RPMI7951 (cell line): ENCODE measurements at regions not wholly inside any gene's neighbourhood (a gene's known extent, or its start where the extent isn't known, plus 50 kb on each side); places are given as distances from the start of the nearest gene placed in this dataset.
A peak's percentile ranks its signal among the peaks of the same experiment; 100 is the strongest.

Experiments used
- DNase-seq: peaks from one replicate; pipeline ENCODE4 v3.0.0-alpha.2; 2012; ENCODE audit warnings: low read depth

GRCh38 chr4:136097676-136098075 lies 1434.6 kb downstream of the PCDH18 start:
- no peak for DNase-seq

DNA sequence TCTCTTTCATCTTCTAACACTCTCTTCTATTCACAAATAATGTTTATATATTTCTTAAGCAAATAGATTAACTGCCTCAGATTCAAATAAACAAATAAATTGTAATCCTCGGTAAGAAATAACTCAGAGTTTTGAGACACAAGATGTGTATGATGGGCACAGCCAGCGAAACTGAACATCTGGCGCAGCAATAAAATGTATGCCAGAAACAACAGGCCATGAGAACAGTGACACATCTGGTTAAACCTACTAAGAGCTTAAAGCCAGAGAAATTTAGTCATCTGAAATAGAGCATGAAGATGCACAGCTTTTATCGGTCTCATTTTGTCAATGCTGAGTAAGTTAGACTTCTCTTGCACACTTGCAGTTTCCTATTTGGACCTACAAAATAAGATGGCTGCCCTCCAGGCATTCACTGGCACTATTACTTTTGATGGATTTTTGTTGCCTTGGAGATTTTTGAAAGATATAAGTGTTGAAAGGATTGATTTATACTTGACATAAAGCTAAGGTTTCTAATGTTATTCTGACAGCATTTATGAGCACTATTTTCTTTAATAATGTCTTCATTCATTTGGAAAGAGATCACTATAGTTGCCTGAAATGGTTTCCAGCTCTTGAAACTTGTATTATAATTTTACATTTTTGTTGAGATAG lies 1444.0 kb downstream of the PCDH18 start:
- no peak for DNase-seq

DNA sequence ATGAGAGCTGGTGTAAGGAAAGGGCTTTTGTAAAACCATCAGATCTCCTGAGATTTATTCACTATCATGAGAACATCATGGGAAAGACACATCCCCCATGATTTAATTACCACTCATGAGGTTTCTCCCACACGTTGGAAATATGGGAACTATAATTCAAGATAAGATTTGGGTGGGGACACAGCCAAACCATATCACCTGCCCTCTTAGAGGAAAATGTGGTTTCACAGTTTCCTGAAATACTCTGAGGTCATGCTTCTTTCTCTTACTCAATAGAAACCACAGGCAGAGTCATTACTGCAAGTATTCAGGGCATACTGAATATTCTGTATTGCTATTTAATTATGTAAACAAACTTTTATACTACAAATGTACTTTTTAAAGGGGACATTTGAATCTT lies 1453.3 kb downstream of the PCDH18 start:
- DNase-seq: no peak

GRCh38 chr4:136056748-136057147 lies 1475.5 kb downstream of the PCDH18 start:
- no peak for DNase-seq

- DNase-seq: no peak
Observed at GRCh38 chr4:136055360-136055759, 1476.9 kb downstream of the PCDH18 start.

GRCh38 chr4:136036744-136037143 lies 1495.5 kb downstream of the PCDH18 start:
- DNase-seq: peak; percentile 0

- DNase-seq: no peak
Observed at GRCh38 chr4:136032391-136032790, 1499.9 kb downstream of the PCDH18 start.

DNA sequence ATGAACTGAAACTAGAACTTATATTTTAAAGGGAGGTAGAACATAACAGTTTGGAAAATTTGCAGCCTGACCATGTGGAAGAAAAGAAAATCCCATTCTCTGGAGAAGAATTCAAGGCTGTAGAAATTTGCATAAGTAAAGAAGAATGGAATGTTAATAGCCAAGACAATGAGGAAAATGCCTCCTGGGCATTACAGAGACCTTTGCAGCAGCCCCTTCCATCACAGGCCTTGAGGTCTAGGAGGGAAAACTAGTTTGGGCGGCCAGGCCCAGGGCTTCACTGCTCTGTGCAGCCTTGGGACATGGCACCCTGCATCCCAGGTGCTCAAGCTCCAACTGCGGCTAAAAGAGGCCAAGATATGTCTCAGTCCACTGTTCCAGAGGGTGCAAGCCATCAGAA lies 1506.8 kb downstream of the PCDH18 start:
- no peak for DNase-seq

- no peak for DNase-seq
Observed at GRCh38 chr4:136017556-136017955, 1514.7 kb downstream of the PCDH18 start.

DNA sequence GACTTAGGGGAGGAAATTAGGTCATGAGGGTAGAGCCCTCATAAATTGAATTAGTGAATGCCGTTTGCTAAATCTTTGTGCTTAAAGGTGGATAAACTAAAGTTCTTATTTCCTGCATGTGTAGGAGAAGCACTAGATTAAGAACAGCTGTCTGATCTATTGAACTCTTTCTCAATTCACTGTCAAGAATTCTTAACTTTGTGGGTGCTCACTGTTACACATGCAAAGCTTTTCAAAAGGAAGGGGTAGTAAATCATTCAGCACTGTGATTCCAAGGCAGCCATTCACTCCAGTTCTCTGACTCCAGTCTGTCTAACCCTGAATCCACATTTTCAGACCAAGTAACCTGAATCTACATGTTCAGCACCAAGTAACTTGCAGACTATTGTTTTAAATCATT lies 1520.1 kb downstream of the PCDH18 start:
- DNase-seq: no peak

GRCh38 chr4:136009258-136009832 lies 1522.9 kb downstream of the PCDH18 start:
- no peak for DNase-seq

GRCh38 chr4:136007991-136008390 lies 1524.3 kb downstream of the PCDH18 start:
- no peak for DNase-seq

GRCh38 chr4:136002316-136002715 lies 1530.0 kb downstream of the PCDH18 start:
- DNase-seq: no peak

GRCh38 chr4:136001791-136002190 lies 1530.5 kb downstream of the PCDH18 start:
- DNase-seq: no peak

GRCh38 chr4:136000246-136000645 lies 1532.0 kb downstream of the PCDH18 start:
- DNase-seq: no peak

GRCh38 chr4:135994360-135994759 lies 1537.9 kb downstream of the PCDH18 start:
- no peak for DNase-seq

- DNase-seq: no peak
Observed at GRCh38 chr4:135976860-135977259, 1555.4 kb downstream of the PCDH18 start.

DNA sequence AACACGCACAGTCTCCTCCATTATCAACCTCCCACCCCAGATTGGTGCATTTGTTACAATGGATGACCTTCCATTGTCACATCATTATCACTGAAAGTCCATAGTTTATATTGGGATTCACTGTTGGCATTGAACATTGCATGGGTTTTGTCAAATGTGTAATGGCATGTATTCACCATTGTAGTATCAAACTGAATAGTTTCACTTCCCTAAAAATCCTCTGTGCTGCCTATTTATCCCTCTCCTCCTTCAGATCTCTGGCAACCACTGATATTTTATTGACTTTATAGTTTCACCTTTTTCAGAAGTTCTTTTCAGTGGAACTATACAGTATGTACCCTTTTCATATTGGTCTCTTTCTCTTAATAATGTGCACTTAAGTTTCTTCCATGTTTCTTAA lies 1565.4 kb downstream of the PCDH18 start:
- no peak for DNase-seq

DNA sequence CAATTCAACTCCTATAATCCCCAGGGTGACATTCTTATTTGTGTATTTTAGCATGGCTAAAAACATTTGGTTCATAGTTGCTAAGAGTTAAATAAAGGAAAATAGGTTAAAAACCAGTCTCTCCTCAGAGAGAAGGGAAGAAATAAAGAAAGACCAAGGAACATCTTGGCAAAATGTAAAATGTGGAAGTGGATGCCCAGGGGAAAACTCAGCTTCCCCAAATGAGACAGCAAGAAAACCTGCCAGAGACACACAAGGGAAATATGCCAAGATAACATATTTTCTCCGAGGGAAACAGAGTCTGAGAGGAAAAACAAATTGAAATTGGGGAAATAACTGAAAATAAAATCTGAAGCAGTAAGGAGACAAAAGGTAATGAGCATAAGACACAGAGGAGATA lies 1569.3 kb downstream of the PCDH18 start:
- no peak for DNase-seq

DNA sequence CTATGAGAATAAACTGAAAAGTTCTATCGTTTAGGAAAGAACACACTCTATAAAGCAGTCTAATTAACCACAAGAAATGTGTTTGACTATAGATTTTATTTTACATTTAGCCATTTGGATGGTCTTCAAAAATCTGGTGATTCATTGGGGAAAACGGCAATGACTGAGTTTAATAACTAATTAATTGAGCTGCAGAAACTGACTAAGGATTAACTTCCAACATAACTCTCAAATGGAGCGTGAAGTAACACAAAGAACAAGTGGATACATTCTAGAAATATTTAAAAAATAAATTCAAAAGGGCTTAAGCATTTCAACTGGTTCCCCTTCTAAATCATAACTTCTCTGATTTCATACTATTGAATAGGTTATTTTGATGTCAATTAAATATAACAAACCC lies 1582.4 kb downstream of the PCDH18 start:
- DNase-seq: no peak

DNA sequence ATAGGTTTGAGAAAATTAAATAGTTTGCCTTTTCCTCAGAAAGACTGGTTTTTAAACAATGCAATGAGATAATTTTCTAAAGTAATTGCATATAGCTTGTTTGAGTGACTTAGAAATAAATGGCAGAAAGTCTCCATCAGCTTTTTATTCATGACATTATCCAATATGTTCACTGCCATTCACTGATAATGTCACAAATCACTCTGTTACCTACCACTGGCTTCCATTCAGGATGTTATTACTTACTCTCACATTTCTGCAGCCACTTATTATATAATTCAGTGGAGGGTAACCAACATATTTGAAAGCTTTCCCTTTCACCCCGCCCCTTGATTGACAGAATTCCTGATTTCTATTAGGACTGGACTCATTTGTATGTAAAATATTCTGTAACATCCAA lies 1583.5 kb downstream of the PCDH18 start:
- no peak for DNase-seq

DNA sequence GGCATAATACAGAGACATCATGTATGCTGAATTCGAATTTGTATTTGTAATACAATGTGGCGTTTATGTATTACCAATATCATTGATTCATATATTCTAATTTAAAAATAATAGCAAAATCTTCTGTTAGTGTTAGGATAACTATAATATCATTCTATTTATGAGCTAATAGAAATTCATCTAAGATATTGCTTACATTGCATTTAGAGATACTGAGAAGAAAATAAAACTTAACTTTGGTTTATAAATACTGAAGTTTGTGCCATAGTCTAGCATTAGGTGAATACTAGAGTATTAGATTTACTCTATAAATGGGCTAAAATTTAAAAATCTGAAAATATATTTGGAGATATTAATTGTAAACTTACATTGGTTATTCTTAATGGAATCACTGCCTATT lies 1590.6 kb downstream of the PCDH18 start:
- DNase-seq: no peak

- DNase-seq: no peak
Observed at GRCh38 chr4:135934026-135934425, 1598.3 kb downstream of the PCDH18 start.

- DNase-seq: no peak
Observed at GRCh38 chr4:135927651-135928050, 1604.6 kb downstream of the PCDH18 start.
